OCI-LY7 (cell line): ENCODE measurements at regions not wholly inside any gene's neighbourhood (a gene's known extent, or its start where the extent isn't known, plus 50 kb on each side); places are given as distances from the start of the nearest gene placed in this dataset.

Experiments used
- BruUV-seq: library from RNA; stranded (reverse); fragments of 400-500 nt; replicated peaks from 2 replicates; lab custom pipeline; 2021; lab: Mats Ljungman, UMichigan
- CTCF ChIA-PET: fragments of 300-600 bp; sonication (Branson Sonifier 250); formaldehyde crosslinking; loops from one replicate; lab custom pipeline; 2022; ENCODE audit warnings: antibody characterized with exemption; ENCODE audit not compliant: unreplicated experiment; lab: Charles Lee
- POLR2A ChIA-PET: fragments of 300-600 bp; sonication (Branson Sonifier 250); formaldehyde crosslinking; loops from one replicate; lab custom pipeline; 2022; ENCODE audit warnings: antibody characterized with exemption; lab: Charles Lee
- DNase-seq: peaks from one replicate; pipeline ENCODE4 v3.0.0-alpha.2; 2015; ENCODE audit warnings: low spot score
- H2AFZ ChIP-seq: fragments of 200-600 bp; sonication (generic), shearing (Covaris generic); 2 replicates; pipeline ENCODE4 v1.6.1; 2014; ENCODE audit warnings: mild to moderate bottlenecking, antibody characterized with exemption, low read length, moderate library complexity
- H3K27ac ChIP-seq: fragments of 200-600 bp; sonication (generic); 2 replicates; pipeline ENCODE4 v1.5.1; 2014; ENCODE audit warnings: mixed run types, low read depth, mild to moderate bottlenecking, moderate library complexity, low read length, inconsistent platforms; ENCODE audit not compliant: poor library complexity, severe bottlenecking
- H3K36me3 ChIP-seq: fragments of 200-600 bp; sonication (generic); 2 replicates; pipeline ENCODE4 v1.6.1; 2014; ENCODE audit warnings: mild to moderate bottlenecking, antibody characterized with exemption, low read length, moderate library complexity, mixed read lengths; ENCODE audit not compliant: insufficient read depth
- H3K4me1 ChIP-seq: fragments of 200-600 bp; sonication (generic); 2 replicates; pipeline ENCODE4 v1.5.1; 2014; ENCODE audit warnings: mild to moderate bottlenecking, low read length; ENCODE audit not compliant: insufficient read depth, poor library complexity, severe bottlenecking
- H3K4me2 ChIP-seq: fragments of 200-600 bp; sonication (generic); 2 replicates; pipeline ENCODE4 v1.6.1; 2014; ENCODE audit warnings: mild to moderate bottlenecking, low read length
- H3K4me3 ChIP-seq: fragments of 200-600 bp; sonication (generic); 2 replicates; pipeline ENCODE4 v1.5.1; 2014; ENCODE audit warnings: mild to moderate bottlenecking, low read depth, low read length; ENCODE audit not compliant: poor library complexity, severe bottlenecking
- H3K79me2 ChIP-seq: fragments of 200-600 bp; sonication (generic); 2 replicates; pipeline ENCODE4 v1.6.1; 2016; ENCODE audit warnings: low read depth, mild to moderate bottlenecking, low read length, moderate library complexity, mixed read lengths; ENCODE audit not compliant: insufficient read depth
- H3K9me2 ChIP-seq: fragments of 200-600 bp; sonication (generic); 2 replicates; pipeline ENCODE4 v1.6.1; 2016; ENCODE audit warnings: mild to moderate bottlenecking, low read length, mixed read lengths; ENCODE audit not compliant: insufficient read depth
- H3K9me3 ChIP-seq: fragments of 200-600 bp; sonication (generic); 2 replicates; pipeline ENCODE4 v1.6.1; 2014; ENCODE audit warnings: mild to moderate bottlenecking, mixed run types, low read length, mixed read lengths
- H4K20me1 ChIP-seq: fragments of 200-600 bp; sonication (generic); 2 replicates; pipeline ENCODE4 v1.6.1; 2014; ENCODE audit warnings: mild to moderate bottlenecking, antibody characterized with exemption, low read length, moderate library complexity, mixed read lengths; ENCODE audit not compliant: insufficient read depth
- EZH2phosphoT487 ChIP-seq: fragments of 200-600 bp; sonication (generic); IDR thresholded peaks from 2 replicates; pipeline ENCODE4 v1.6.1; 2018; ENCODE audit warnings: low read depth, borderline replicate concordance, mild to moderate bottlenecking, mixed run types, antibody characterized with exemption, low read length, moderate library complexity, mixed read lengths
- intact Hi-C: fragments of 100-400 bp; cut with micrococcal nuclease; formaldehyde crosslinking; loops from one replicate; pipeline ENCODE4 v1.10.0; 2022; ENCODE audit not compliant: unreplicated experiment
- TF ChIP-seq, protein P1 (sequence below): fragments of 200-600 bp; sonication (generic); conservative IDR thresholded peaks from 2 replicates; pipeline ENCODE4 v1.5.1; 2014; ENCODE audit warnings: mild to moderate bottlenecking, antibody characterized with exemption, low read length, moderate library complexity, mixed read lengths

DNA sequence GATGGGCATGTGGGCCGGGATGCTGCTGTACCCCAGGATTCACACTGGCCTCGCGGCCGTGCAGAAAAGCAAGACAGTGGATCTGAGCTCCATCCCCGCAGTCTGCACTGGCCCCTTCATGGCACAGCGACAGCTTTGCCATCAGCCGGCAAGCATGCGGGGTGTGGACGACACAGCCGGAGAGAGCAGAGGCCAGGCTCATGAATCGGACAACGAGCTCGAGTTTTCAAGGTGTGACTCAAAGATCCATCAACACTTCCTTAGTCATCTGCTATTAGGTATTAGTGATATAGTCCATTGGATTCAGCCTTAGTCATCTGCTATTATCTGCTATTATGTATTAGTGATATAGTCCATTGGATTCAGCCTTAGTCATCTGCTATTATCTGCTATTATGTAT is 254.7 kb downstream of the KLF6 start:
- TF ChIP-seq EZH2phosphoT487 = no peak
- TF ChIP-seq, protein P1, sequence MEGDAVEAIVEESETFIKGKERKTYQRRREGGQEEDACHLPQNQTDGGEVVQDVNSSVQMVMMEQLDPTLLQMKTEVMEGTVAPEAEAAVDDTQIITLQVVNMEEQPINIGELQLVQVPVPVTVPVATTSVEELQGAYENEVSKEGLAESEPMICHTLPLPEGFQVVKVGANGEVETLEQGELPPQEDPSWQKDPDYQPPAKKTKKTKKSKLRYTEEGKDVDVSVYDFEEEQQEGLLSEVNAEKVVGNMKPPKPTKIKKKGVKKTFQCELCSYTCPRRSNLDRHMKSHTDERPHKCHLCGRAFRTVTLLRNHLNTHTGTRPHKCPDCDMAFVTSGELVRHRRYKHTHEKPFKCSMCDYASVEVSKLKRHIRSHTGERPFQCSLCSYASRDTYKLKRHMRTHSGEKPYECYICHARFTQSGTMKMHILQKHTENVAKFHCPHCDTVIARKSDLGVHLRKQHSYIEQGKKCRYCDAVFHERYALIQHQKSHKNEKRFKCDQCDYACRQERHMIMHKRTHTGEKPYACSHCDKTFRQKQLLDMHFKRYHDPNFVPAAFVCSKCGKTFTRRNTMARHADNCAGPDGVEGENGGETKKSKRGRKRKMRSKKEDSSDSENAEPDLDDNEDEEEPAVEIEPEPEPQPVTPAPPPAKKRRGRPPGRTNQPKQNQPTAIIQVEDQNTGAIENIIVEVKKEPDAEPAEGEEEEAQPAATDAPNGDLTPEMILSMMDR = no peak
- CTCF ChIA-PET = no interaction called here
- Histone ChIP-seq H2AFZ (no peak overlapping the region), H3K9me2 (no peaks in the 10 kb centered on the region), H4K20me1 (no peaks in the 10 kb centered on the region), H3K4me1 (no peaks in the 10 kb centered on the region), H3K4me2 (no peak overlapping the region), H3K4me3 (no peak overlapping the region), H3K9me3 (no peaks in the 10 kb centered on the region), H3K79me2 (no peaks in the 10 kb centered on the region), H3K27ac (no peak overlapping the region), H3K36me3 (no peaks in the 10 kb centered on the region)
- intact Hi-C loops = no loop called here
- POLR2A ChIA-PET = no interaction called here
- no TSS peak for BruUV-seq
- DNase-seq = no peak

DNA sequence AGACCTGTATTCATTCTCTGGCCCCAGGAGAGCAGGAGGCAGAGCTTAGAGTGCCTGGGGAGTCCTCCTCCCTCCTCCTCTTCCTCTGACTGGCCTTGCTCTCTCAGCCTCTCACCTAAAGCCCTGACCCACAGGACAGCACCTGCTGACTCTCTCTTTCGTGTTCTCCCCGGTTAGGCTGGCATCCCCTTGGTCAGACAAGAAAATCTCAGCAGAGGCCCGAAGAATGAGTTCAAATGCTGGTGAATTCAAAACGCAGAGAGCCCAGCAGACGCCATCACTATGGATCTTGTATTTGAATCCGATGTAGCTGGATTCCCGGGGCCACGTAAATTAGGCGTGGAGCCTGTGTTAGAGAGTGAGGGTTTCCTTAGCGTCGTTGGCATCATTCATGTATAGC is 255.3 kb downstream of the KLF6 start:
- intact Hi-C loops = no loop called here
- Histone ChIP-seq H3K9me2 (no peaks in the 10 kb centered on the region), H4K20me1 (no peaks in the 10 kb centered on the region), H3K4me3 (no peak overlapping the region), H3K4me2 (no peak overlapping the region), H3K27ac (no peak overlapping the region), H3K9me3 (no peaks in the 10 kb centered on the region), H3K79me2 (no peaks in the 10 kb centered on the region), H2AFZ (no peak overlapping the region), H3K4me1 (no peaks in the 10 kb centered on the region), H3K36me3 (no peaks in the 10 kb centered on the region)
- no peak for DNase-seq
- CTCF ChIA-PET = no interaction called here
- no peak for TF ChIP-seq EZH2phosphoT487
- TF ChIP-seq, protein P1 = no peak
- BruUV-seq = no TSS peak
- POLR2A ChIA-PET = no interaction called here

DNA sequence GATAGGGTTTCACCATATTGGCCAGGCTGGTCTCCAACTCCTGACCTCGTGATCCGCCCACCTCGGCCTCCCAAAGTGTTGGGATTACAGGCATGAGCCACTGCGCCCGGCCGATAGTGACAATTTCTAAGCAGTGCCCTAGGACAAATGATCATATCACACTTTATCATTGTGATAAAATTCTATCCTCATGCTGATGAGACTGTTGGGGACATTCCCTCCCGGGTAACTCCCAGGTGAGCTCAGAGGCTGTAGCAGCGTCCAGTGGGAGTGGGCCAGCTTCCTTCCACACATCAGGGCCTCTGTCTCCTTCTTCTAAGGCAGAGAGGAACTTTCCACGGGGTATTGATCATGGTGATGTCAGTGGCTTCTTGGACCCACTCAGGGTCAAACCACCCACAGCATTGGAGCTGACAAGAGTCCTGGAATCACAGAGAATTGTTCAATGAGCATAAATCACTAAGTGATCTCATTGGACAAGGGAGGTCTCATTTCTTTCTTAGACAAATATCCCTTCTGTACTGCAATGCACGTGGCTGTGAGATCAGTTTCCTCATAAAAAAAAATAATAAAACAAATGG is 256.1 kb downstream of the KLF6 start:
- no peak overlapping the region for H3K4me3 ChIP-seq
- intact Hi-C loops = no loop called here
- H3K4me2 ChIP-seq = no peak overlapping the region
- TF ChIP-seq, protein P1 = no peak
- no peak for TF ChIP-seq EZH2phosphoT487
- CTCF ChIA-PET = no interaction called here
- H4K20me1 ChIP-seq = no peaks in the 10 kb centered on the region
- H3K4me1 ChIP-seq = no peaks in the 10 kb centered on the region
- H3K9me3 ChIP-seq = no peaks in the 10 kb centered on the region
- BruUV-seq = no TSS peak
- POLR2A ChIA-PET = interaction anchor here (0.7 kb wide), 1 partner anchor 531 kb away, joined by 3 read pairs; no protein-coding TSS in a partner anchor
- no peaks in the 10 kb centered on the region for H3K36me3 ChIP-seq
- no peak overlapping the region for H2AFZ ChIP-seq
- H3K79me2 ChIP-seq = no peaks in the 10 kb centered on the region
- no peak for DNase-seq
- no peaks in the 10 kb centered on the region for H3K9me2 ChIP-seq
- no peak overlapping the region for H3K27ac ChIP-seq
